ENCODE measurements at regions not wholly inside any gene's neighbourhood (a gene's known extent, or its start where the extent isn't known, plus 50 kb on each side); places are given as distances from the start of the nearest gene placed in this dataset.

GRCh38 chr4:120352739-120353138 lies 286.1 kb upstream of the MAD2L1 start:
- TF ChIP-seq, protein P1, sequence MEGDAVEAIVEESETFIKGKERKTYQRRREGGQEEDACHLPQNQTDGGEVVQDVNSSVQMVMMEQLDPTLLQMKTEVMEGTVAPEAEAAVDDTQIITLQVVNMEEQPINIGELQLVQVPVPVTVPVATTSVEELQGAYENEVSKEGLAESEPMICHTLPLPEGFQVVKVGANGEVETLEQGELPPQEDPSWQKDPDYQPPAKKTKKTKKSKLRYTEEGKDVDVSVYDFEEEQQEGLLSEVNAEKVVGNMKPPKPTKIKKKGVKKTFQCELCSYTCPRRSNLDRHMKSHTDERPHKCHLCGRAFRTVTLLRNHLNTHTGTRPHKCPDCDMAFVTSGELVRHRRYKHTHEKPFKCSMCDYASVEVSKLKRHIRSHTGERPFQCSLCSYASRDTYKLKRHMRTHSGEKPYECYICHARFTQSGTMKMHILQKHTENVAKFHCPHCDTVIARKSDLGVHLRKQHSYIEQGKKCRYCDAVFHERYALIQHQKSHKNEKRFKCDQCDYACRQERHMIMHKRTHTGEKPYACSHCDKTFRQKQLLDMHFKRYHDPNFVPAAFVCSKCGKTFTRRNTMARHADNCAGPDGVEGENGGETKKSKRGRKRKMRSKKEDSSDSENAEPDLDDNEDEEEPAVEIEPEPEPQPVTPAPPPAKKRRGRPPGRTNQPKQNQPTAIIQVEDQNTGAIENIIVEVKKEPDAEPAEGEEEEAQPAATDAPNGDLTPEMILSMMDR (conservative IDR thresholded peaks at IDR 0.05; ENCODE audit: low read length) = no peak
- TF ChIP-seq EZH2phosphoT487 (IDR thresholded peaks at IDR 0.05; ENCODE audit: borderline replicate concordance) = no peak

All from Loucy (cell line).